Middle frontal gyrus (tissue), 1 donor: ENCODE measurements at regions not wholly inside any gene's neighbourhood (a gene's known extent, or its start where the extent isn't known, plus 50 kb on each side); places are given as distances from the start of the nearest gene placed in this dataset.
"Not testable (repeated sequence)": the region's sequence is repeated elsewhere in the genome, so short reads cannot be mapped to it uniquely, and the experiment has no call there.

ENCODE experiments used
- DNase-seq: peaks from one replicate; pipeline ENCODE4 v3.0.0-alpha.2; 2015; ENCODE audit warnings: low spot score; ENCODE audit errors: extremely low spot score

DNA sequence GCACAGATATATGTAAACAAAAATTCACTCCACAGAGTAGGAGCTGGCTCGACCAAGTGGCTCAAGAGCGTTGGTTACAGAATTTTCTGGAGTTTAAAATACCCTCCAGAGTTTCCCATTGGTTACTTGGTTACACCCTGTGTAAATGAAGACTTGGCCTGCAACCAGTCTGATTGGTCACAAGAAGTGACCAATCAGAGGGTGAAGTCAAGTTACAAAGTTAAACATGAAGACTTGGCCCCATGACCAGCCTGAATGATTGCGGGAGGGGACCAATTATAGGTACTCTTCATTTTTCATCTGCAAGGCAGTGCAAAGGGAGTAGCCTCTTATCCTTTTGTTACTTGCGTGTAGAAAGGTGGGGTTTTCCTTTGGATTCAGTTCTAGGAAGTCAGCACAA, 121.3 kb upstream of the SALL1 start:
- DNase-seq = no peak

- DNase-seq = no peak
Observed at GRCh38 chr16:51271156-51271701, 120.2 kb upstream of the SALL1 start.

- no peak for DNase-seq
Observed at GRCh38 chr16:51268237-51268636, 117.2 kb upstream of the SALL1 start.

- DNase-seq = no peak
Observed at GRCh38 chr16:51267681-51268080, 116.6 kb upstream of the SALL1 start.

DNA sequence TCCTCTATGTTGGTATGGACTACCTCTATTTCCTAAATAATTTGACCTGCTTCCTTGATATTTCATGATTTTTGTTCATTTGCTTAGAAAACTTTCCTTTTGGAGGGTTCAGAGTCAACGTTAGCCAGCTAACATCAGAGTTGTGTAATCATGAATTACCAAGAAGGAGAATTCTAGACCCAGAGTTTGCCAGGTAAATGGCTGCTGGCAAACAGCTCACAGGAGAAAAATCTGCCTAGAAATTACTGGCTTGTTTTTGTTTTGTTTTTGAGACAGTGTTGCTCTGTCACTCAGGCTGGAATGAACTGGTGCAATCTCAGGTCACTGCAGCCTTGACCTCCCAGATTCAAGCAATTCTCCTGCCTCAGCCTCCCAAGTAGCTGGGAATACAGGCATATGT, 111.4 kb upstream of the SALL1 start:
- no peak for DNase-seq

GRCh38 chr16:51261919-51262318, 110.8 kb upstream of the SALL1 start:
- DNase-seq = no peak

DNA sequence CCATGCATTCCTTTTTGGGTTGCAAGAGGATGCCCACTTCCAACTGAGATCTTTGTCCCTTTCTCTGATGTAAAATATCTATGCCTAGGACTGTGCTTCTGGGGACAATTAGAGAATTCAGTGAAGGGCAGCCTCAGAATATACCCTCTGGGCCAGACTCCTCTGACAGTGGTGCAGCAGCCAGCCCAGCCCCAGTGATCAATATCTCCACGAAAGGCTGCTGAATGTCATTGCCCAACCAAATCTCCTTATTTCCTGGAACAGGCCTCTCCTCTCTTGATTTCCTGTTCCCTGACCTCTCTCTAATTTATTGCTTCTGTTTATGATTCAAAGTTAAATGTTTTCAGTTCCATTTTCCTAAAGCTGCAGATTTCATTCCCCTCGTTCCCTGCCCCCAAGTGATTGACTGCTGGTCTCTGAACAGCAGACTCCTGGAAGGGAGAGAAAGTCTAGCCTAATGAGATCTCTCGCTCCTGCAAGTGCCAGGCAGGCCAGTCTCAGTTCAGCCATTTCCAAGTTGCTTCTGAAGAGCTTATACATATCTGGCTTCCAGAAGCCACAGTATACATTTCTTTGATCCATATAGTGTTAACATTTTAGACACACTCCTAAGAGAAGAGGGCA, 104.4 kb upstream of the SALL1 start:
- DNase-seq = no peak

DNA sequence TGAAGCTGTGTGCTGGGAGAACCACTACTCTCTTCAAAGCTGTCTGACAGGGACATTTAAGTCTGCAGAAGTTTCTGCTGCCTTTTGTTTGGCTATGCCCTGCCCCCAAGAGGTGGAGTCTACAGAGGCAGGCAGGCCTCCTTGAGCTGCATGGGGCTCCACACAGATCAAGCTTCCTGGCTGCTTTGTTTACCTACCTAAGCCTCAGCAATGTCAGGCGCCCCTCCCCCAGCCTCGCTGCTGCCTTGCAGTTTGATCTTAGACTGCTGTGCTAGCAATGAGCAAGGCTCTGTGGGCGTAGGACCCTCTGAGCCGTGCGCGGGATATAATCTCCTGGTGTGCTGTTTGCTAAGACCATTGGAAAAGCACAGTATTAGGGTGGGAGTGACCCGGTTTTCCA, 103.3 kb upstream of the SALL1 start:
- not testable (repeated sequence) for DNase-seq

DNA sequence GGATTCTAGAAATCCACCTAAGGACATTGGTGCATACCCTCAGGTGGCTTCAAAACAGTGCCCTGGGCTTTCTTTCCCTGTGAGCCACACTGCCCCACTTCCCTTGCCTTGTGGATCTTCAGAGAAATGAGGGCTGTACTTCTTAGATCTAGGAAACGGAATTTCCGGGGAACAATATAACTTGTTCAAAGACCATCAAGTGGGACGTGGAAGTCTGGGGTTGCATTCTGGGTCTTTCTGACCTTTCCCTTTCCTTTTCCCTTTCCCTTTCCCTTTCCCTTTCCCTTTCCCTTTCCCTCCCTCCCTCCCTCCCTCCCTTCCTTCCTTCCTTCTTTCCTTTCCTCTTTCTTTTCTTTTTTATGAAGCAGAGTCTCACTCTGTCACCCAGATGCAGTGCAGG, 97.1 kb upstream of the SALL1 start:
- DNase-seq = no peak

DNA sequence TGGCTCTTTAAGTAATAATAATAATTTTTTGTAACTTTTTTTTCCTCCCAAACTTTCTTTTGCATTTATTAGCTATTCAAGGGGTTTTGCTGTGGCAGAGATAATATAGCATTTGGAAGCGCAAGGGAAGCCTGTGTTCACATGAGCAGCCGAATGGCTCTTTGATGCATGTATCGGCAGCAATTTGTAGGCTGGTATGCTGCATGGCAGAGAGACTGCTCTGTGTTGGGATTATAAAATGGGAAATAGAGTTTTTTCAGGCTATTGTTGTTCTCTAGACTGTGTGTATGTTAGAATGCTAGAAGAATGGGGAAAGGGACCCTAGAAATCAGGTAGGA, 94.6 kb upstream of the SALL1 start:
- no peak for DNase-seq

GRCh38 chr16:51244887-51245657, 94.0 kb upstream of the SALL1 start:
- DNase-seq = no peak

DNA sequence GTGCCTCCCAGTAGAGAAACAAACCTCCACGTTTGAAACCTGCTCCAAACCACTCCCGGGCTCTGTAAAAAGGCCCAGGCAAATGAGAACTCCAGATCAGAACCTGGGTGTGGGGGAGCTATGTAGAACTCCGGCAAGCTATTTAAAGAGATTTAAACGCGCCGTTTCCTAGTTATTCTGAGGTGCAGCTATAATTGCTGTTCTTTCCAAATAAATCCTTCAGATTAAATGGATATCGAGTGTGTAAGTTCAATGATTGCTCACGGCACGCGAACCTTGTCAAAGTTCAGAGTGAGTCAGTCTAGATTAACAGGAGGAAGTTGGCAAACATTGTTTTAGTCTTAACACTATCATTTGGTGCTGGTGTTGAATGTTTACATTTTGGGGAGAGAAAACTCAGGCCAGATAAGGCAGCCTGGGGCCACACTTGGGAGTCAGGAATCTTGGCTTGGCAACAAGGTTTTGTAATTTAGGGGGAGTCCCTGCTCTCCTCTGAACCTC, 92.9 kb upstream of the SALL1 start:
- DNase-seq = no peak

DNA sequence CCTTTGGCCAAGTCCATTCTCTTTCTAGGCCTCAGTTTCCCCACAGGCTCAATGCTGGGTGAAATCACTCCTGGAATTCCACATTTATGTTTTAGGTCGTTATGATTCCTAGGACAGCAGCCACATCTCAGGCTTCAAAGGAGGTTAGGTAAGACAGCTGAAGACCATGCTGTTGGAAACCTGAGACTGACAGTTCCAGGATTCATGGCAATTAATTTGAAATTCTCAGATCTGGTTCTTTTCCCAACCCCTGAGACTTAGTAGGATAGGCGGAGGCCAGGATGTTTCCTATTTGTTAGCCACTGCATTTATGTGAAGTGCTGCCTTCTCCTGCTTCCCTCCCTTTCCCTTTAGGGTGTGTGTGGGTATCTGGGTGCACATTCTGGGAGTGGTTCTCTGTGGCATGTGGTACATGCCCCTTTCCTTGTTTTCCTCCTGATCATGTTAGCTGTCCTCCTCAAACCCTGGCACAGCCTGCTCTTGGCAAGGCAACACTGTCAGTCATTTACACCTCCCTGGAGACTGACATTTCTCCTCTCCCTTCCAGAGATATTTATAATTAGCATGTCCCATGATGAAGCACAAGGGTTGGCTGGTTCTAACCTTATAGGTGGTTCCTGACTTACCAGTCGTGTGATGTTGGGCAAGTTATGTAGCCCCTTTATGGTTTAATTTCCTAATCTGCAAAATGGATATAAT, 91.4 kb upstream of the SALL1 start:
- DNase-seq = no peak

GRCh38 chr16:51239196-51239595, 88.1 kb upstream of the SALL1 start:
- DNase-seq = no peak

GRCh38 chr16:51237861-51238378, 86.8 kb upstream of the SALL1 start:
- DNase-seq = no peak

DNA sequence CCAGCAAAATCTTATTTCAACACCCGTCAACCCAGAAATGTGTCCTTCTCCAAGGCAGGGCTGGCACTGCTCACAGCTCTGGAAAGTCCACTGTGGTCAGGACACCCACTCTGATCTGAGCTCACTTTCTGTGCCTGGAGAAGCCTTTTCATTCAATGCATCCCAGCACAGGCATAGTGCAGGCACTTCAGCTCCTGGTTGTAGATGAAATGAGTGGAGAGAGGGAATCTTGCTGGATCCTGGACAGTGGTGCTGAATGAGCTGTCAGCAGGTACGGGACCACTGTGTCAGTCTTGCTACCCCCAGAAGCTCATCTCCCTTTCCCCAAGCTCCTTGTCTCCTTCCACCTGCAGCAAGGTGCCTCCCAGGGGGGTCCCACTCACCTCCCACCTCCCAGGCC, 86.1 kb upstream of the SALL1 start:
- DNase-seq = no peak

DNA sequence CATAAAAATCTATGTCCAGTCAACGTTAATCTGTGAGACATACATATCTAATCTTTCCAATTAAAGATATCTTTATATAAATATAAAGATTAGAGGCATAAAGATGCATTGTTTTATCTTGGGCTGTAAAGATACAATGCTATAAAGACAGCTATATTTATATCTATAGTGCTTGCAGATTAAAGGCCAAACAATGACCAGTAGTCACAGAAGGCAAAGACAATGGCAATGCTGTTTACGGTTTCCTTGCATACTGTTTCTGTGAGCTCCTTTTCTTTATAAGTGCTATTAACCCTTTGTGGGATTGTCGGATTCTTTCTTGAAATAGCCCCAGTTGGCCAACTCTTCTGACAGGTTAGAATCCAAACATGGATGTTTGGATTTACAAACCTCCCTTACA, 85.5 kb upstream of the SALL1 start:
- DNase-seq = no peak

DNA sequence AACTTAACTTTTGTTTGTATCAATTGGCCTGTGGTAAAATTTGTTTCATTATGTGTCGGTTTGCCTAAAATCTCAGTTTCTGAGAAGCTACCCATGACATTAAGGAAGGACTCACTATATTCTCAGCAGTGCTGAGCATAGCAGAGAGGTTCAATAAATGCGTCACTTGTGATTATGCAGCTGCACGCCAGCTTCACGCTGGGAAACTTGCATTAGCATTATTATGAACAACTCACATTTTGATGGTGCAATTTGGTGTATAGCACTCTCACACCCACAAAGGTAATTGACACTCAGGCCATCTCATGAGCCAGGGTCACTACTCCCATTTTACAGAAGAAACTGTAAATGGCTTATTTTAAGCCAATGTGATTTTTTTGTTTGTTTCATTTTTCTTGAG, 80.6 kb upstream of the SALL1 start:
- DNase-seq = no peak

GRCh38 chr16:51230035-51230434, 79.0 kb upstream of the SALL1 start:
- DNase-seq = not testable (repeated sequence)

DNA sequence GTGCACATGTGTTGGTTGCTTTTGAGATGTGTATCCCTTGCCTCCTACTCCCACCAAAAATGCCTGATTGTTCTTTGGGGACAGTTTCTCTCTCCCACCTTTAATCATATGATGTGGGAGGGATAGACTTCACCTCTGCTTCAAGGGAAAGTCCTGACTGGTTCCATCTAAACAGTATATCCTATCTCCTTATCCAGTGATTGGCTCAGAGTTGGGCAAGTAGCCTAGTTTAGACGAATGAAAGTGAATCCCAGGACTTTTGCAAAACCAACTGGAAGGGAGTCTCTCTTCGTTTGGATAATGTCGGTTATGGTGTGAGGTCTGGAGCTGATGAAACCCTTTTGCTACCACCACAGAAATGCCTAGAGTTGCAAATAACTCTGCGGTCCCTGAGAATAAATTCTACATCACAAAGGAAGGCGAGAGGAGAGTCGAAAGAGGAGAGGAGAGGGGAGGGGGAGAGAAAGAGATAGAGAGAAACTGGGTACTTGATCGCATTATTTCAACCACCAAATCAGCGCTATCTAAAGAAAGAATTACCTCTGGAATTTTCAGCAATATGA, 77.1 kb upstream of the SALL1 start:
- DNase-seq = no peak

- no peak for DNase-seq
Observed at GRCh38 chr16:51225878-51226277, 74.8 kb upstream of the SALL1 start.

DNA sequence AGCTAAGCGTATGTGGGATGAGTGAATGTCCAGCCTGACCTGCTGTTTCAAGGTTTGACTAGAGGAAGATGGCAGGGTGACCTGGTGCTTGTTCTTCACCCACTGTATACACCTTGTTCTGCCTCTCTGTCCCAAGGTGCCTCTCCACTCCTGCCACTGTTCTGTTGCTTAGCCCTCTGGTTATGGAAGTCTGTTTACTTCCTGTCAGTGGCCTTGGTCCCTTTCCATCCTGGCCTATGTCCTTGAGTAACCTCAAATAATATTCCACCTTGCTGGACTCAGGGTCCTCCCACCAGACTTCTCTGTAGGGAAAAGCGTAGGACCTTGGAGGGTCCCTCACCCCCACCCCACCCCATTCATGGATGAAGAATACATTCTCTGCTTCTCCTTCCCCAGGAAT, 73.2 kb upstream of the SALL1 start:
- no peak for DNase-seq
